ENCODE measurements at regions not wholly inside any gene's neighbourhood (a gene's known extent, or its start where the extent isn't known, plus 50 kb on each side); places are given as distances from the start of the nearest gene placed in this dataset.

GRCh38 chr18:68462766-68463165, 252.1 kb downstream of the TMX3 start:
- no peak overlapping the region for H3K4me2 ChIP-seq
- CTCF ChIA-PET = no interaction called here
- H3K79me2 ChIP-seq (ENCODE audit: low read depth) = no peaks in the 10 kb centered on the region
- no peaks in the 10 kb centered on the region for H3K27me3 ChIP-seq (ENCODE audit: insufficient read depth, low read depth)
- no peaks in the 10 kb centered on the region for H3K4me1 ChIP-seq (replicated peaks; ENCODE audit: insufficient read depth)
- H3K36me3 ChIP-seq (ENCODE audit: low read depth) = no peaks in the 10 kb centered on the region
- no peaks in the 10 kb centered on the region for H3K9me2 ChIP-seq (ENCODE audit: insufficient read depth)
- POLR2A ChIA-PET (ENCODE audit: unreplicated experiment) = no interaction called here
- no peak for DNase-seq
- H3F3A ChIP-seq (ENCODE audit: insufficient read depth, low read depth) = no peaks in the 10 kb centered on the region
- intact Hi-C loops (cut with micrococcal nuclease; ENCODE audit: unreplicated experiment) = no loop called here
- no peak overlapping the region for H2AFZ ChIP-seq
- no peaks in the 10 kb centered on the region for H3K9me3 ChIP-seq (ENCODE audit: insufficient read depth, low read depth)
- no peaks in the 10 kb centered on the region for H4K20me1 ChIP-seq (ENCODE audit: insufficient read depth)
- H3K27ac ChIP-seq = no peak overlapping the region
- BruUV-seq (replicated peaks) = no TSS peak
- TF ChIP-seq EZH2 (IDR thresholded peaks at IDR 0.05; ENCODE audit: low read depth) (no peak), CTCF (conservative IDR thresholded peaks at IDR 0.05) (no peak)
- no peak overlapping the region for H3K4me3 ChIP-seq

GRCh38 chr18:68462148-68462547, 252.8 kb downstream of the TMX3 start:
- H3K79me2 ChIP-seq (ENCODE audit: low read depth) = no peaks in the 10 kb centered on the region
- H2AFZ ChIP-seq = no peak overlapping the region
- no TSS peak for BruUV-seq (replicated peaks)
- POLR2A ChIA-PET (ENCODE audit: unreplicated experiment) = no interaction called here
- no peaks in the 10 kb centered on the region for H4K20me1 ChIP-seq (ENCODE audit: insufficient read depth)
- TF ChIP-seq CTCF (conservative IDR thresholded peaks at IDR 0.05) = no peak
- TF ChIP-seq EZH2 (IDR thresholded peaks at IDR 0.05; ENCODE audit: low read depth) = no peak
- H3K9me3 ChIP-seq (ENCODE audit: insufficient read depth, low read depth) = no peaks in the 10 kb centered on the region
- no peaks in the 10 kb centered on the region for H3K4me1 ChIP-seq (replicated peaks; ENCODE audit: insufficient read depth)
- CTCF ChIA-PET = no interaction called here
- H3K9me2 ChIP-seq (ENCODE audit: insufficient read depth) = no peaks in the 10 kb centered on the region
- DNase-seq = no peak
- H3K4me3 ChIP-seq = no peak overlapping the region
- no peaks in the 10 kb centered on the region for H3K36me3 ChIP-seq (ENCODE audit: low read depth)
- no peak overlapping the region for H3K4me2 ChIP-seq
- intact Hi-C loops (cut with micrococcal nuclease; ENCODE audit: unreplicated experiment) = no loop called here
- no peaks in the 10 kb centered on the region for H3F3A ChIP-seq (ENCODE audit: insufficient read depth, low read depth)
- H3K27me3 ChIP-seq (ENCODE audit: insufficient read depth, low read depth) = no peaks in the 10 kb centered on the region
- no peak overlapping the region for H3K27ac ChIP-seq

- no peaks in the 10 kb centered on the region for H3F3A ChIP-seq (ENCODE audit: insufficient read depth, low read depth)
- no peak for TF ChIP-seq CTCF (conservative IDR thresholded peaks at IDR 0.05)
- no peak for TF ChIP-seq EZH2 (IDR thresholded peaks at IDR 0.05; ENCODE audit: low read depth)
- CTCF ChIA-PET = no interaction called here
- H3K4me2 ChIP-seq = no peak overlapping the region
- intact Hi-C loops (cut with micrococcal nuclease; ENCODE audit: unreplicated experiment) = no loop called here
- H4K20me1 ChIP-seq (ENCODE audit: insufficient read depth) = no peaks in the 10 kb centered on the region
- H3K79me2 ChIP-seq (ENCODE audit: low read depth) = no peaks in the 10 kb centered on the region
- no peaks in the 10 kb centered on the region for H3K4me1 ChIP-seq (replicated peaks; ENCODE audit: insufficient read depth)
- no peak overlapping the region for H2AFZ ChIP-seq
- POLR2A ChIA-PET (ENCODE audit: unreplicated experiment) = no interaction called here
- no peak overlapping the region for H3K27ac ChIP-seq
- no peaks in the 10 kb centered on the region for H3K9me3 ChIP-seq (ENCODE audit: insufficient read depth, low read depth)
- DNase-seq = no peak
- no peaks in the 10 kb centered on the region for H3K36me3 ChIP-seq (ENCODE audit: low read depth)
- no peaks in the 10 kb centered on the region for H3K27me3 ChIP-seq (ENCODE audit: insufficient read depth, low read depth)
- no peak overlapping the region for H3K4me3 ChIP-seq
- no TSS peak for BruUV-seq (replicated peaks)
- no peaks in the 10 kb centered on the region for H3K9me2 ChIP-seq (ENCODE audit: insufficient read depth)
These were observed 253.4 kb downstream of the TMX3 start for GRCh38 chr18:68461481-68462018.
